ENCODE measurements at regions not wholly inside any gene's neighbourhood (a gene's known extent, or its start where the extent isn't known, plus 50 kb on each side); places are given as distances from the start of the nearest gene placed in this dataset.

DNA sequence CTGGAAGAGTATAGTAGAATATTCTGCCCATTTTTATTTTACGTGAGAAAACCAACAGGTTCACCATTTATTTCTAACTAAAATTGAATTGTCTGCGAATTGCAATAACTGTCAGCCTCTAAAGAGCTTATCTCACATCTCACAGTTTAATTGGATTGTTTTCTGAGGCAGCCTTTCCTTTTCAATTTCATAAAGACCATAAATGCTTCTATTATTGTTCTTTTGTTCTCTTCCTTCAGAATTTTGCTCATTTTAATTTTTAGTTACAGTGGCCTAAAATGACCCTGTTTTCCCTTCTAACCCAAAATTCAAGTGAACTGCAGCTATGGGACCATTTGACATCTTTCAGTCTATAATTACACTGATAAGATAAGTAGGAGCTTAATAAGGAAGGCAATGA is 147.6 kb downstream of the KLHL28 start:
- no CpG with 5 or more reads among the region's 2 CpGs for WGBS, 2 experiments (ENCODE audit: extremely low coverage in 2 of 2, insufficient read length in 1 of 2)
- Histone ChIP-seq H3K27ac (ENCODE audit: insufficient read depth, low read length) (no peak overlapping the region), H2AK9ac (replicated peaks; ENCODE audit: low read depth, low read length, poor library complexity) (no peak overlapping the region), H2AK5ac (ENCODE audit: low read depth, low read length) (no peak overlapping the region), H2BK20ac (ENCODE audit: low read depth, low read length) (no peak overlapping the region), H4K91ac (ENCODE audit: insufficient read depth, low read depth, low read length) (no peak overlapping the region), H2BK5ac (ENCODE audit: low read depth, low read length, poor library complexity, severe bottlenecking) (no peak overlapping the region), H3K4me3 (ENCODE audit: insufficient read depth, low read depth, low read length) (no peak overlapping the region), H3K9ac (ENCODE audit: low read depth, low read length) (no peak overlapping the region), H3K27me3 (ENCODE audit: control insufficient read depth, insufficient read depth, low read length) (no peaks in the 10 kb centered on the region; the same call in 1 of the 2 replicates), H3K4me2 (ENCODE audit: low read depth, low read length) (no peak overlapping the region), H2BK120ac (ENCODE audit: low read depth, low read length) (no peak overlapping the region), H4K5ac (ENCODE audit: low read depth, low read length) (no peak overlapping the region), H4K20me1 (ENCODE audit: insufficient read depth, low read length) (no peaks in the 10 kb centered on the region), H2BK15ac (ENCODE audit: low read depth, low read length) (no peak overlapping the region), H3K18ac (ENCODE audit: low read depth, low read length) (no peak overlapping the region), H3K14ac (replicated peaks; ENCODE audit: low read depth, low read length) (no peak overlapping the region), H3K56ac (ENCODE audit: extremely low read depth, insufficient read depth, low read length) (no peak overlapping the region), H3K9me3 (ENCODE audit: control insufficient read depth, insufficient read depth, low read length) (no peaks in the 10 kb centered on the region), H2AFZ (replicated peaks; ENCODE audit: low read length, poor library complexity) (no peak overlapping the region), H3K4ac (ENCODE audit: low read depth, low read length) (no peak overlapping the region), H3K36me3 (ENCODE audit: control insufficient read depth, insufficient read depth, low read length) (no peaks in the 10 kb centered on the region), H3K23ac (ENCODE audit: low read depth, low read length) (no peak overlapping the region), H3K79me1 (ENCODE audit: low read depth in 1 of 2, low read length in 2 of 2) (no peaks in the 10 kb centered on the region), H3K4me1 (ENCODE audit: control insufficient read depth, insufficient read depth, low read length) (no peaks in the 10 kb centered on the region), H4K8ac (ENCODE audit: low read depth in 2 of 2, low read length in 2 of 2) (no peak overlapping the region), H3K9me1 (ENCODE audit: insufficient read depth, low read length) (no peaks in the 10 kb centered on the region)
- intact Hi-C loops (cut with micrococcal nuclease) (no loop called here), in situ Hi-C loops (cut with MboI; ENCODE audit: low sequenced_read_pairs) (no loop called here), dilution Hi-C loops (cut with HindIII; ENCODE audit: low sequenced_read_pairs, unreplicated experiment) (no loop called here)
- DNase-seq (no peak), ATAC-seq (ENCODE audit: low read depth) (no peak)
- BruUV-seq (replicated peaks) = no TSS peak
- CTCF ChIA-PET = interaction anchor here (0.6 kb wide), 1 partner anchor 10 kb away, joined by 4 read pairs; no protein-coding TSS in a partner anchor
- POLR2A ChIA-PET (ENCODE audit: unreplicated experiment) = no interaction called here
- TF ChIP-seq USF2 (IDR thresholded peaks at IDR 0.05; ENCODE audit: low read depth, low read length) = no peak
- TF ChIP-seq CHD1 (IDR thresholded peaks at IDR 0.05; ENCODE audit: low read depth, low read length) = no peak
- no peak for TF ChIP-seq MXI1 (IDR thresholded peaks at IDR 0.05; ENCODE audit: borderline replicate concordance, low read depth, low read length)
- no peak for TF ChIP-seq RAD21 (IDR thresholded peaks at IDR 0.05; ENCODE audit: low read length)

Measured in IMR-90 (cell line).